Glutamatergic neuron (in vitro differentiated cells): ENCODE measurements at regions not wholly inside any gene's neighbourhood (a gene's known extent, or its start where the extent isn't known, plus 50 kb on each side); places are given as distances from the start of the nearest gene placed in this dataset.

Experiments
- DNase-seq: peaks from one replicate; pipeline ENCODE4 v3.0.0; 2022
- H3K27ac Mint-ChIP-seq: one replicate; pipeline ENCODE4 v1.8.0; 2020; ENCODE audit warnings: mild to moderate bottlenecking, mixed read lengths, inconsistent platforms; ENCODE audit not compliant: unreplicated experiment
- H3K27me3 Mint-ChIP-seq: one replicate; pipeline ENCODE4 v1.8.0; 2020; ENCODE audit warnings: mild to moderate bottlenecking, moderate library complexity, mixed read lengths, inconsistent platforms; ENCODE audit not compliant: unreplicated experiment
- H3K36me3 Mint-ChIP-seq: one replicate; pipeline ENCODE4 v1.8.0; 2020; ENCODE audit warnings: mild to moderate bottlenecking, mixed read lengths, inconsistent platforms; ENCODE audit not compliant: unreplicated experiment
- H3K4me1 Mint-ChIP-seq: one replicate; pipeline ENCODE4 v1.8.0; 2020; ENCODE audit warnings: mild to moderate bottlenecking, low read depth, mixed read lengths, inconsistent platforms; ENCODE audit not compliant: unreplicated experiment
- H3K4me3 Mint-ChIP-seq: one replicate; pipeline ENCODE4 v1.8.0; 2020; ENCODE audit warnings: mild to moderate bottlenecking, mixed read lengths, inconsistent platforms; ENCODE audit not compliant: unreplicated experiment
- H3K9me3 Mint-ChIP-seq: one replicate; pipeline ENCODE4 v1.8.0; 2020; ENCODE audit warnings: mild to moderate bottlenecking, moderate library complexity, mixed read lengths, inconsistent platforms; ENCODE audit not compliant: unreplicated experiment
- TF ChIP-seq, protein P1 (sequence below): fragments of 200-600 bp; sonication (generic); IDR thresholded peaks from one replicate; pipeline ENCODE4 v1.5.0; 2021; ENCODE audit not compliant: partially characterized antibody, unreplicated experiment

DNA sequence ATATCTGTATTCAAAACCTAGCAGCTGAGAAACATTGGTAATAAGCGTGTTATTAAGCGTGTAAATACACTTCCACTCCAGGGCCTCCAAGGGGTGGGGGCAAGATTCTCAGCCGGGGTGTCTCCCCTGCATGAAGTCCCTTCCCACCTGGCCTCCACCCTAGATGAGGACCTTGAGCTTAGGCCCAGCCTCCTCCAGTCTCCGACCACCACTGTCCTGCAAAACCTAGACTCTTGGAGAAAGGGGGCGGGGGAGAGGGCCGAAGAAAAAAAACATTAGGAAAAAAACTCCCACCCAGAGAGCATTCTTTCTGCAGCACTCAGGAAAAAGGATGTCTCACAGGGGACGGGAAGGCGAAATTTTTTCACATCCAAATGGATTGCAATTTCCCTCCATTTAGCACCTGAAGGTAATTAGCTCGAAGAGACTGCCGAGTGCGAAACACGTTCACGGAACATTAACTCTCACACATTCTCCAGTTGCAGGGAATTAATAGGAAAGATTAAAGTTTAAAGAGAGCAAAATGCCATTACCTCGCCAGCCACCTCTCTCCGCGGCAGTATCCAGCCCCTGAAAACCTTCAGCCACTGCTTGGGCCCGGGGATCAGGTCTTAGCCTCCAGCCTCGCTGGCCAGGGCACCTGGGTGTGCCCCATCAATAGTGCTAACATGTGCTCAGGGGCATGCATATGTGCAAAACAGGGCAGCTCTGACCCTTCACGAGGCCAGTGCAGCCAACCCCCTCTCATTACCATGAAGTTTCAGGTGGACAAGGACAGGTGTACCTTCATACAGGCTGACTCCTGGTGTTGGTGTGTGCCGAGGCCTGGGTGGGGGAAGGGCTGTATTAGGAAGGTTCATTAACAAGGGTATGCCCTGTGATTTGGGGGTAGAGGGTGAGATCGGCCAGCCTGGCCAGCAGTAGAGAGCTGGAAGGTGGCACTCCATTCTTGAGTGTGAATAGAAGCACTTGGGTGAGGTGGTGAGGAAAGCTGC lies 77.2 kb downstream of the HIF1AN start:
- no peak overlapping the region for H3K4me3 Mint-ChIP-seq
- no peaks in the 10 kb centered on the region for H3K4me1 Mint-ChIP-seq
- DNase-seq, result no peak
- peaks cover 3% of the 10 kb centered on the region for H3K27me3 Mint-ChIP-seq
- H3K27ac Mint-ChIP-seq, result no peak overlapping the region
- no peaks in the 10 kb centered on the region for H3K36me3 Mint-ChIP-seq
- no peaks in the 10 kb centered on the region for H3K9me3 Mint-ChIP-seq
- TF ChIP-seq, protein P1, sequence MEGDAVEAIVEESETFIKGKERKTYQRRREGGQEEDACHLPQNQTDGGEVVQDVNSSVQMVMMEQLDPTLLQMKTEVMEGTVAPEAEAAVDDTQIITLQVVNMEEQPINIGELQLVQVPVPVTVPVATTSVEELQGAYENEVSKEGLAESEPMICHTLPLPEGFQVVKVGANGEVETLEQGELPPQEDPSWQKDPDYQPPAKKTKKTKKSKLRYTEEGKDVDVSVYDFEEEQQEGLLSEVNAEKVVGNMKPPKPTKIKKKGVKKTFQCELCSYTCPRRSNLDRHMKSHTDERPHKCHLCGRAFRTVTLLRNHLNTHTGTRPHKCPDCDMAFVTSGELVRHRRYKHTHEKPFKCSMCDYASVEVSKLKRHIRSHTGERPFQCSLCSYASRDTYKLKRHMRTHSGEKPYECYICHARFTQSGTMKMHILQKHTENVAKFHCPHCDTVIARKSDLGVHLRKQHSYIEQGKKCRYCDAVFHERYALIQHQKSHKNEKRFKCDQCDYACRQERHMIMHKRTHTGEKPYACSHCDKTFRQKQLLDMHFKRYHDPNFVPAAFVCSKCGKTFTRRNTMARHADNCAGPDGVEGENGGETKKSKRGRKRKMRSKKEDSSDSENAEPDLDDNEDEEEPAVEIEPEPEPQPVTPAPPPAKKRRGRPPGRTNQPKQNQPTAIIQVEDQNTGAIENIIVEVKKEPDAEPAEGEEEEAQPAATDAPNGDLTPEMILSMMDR, result no peak

DNA sequence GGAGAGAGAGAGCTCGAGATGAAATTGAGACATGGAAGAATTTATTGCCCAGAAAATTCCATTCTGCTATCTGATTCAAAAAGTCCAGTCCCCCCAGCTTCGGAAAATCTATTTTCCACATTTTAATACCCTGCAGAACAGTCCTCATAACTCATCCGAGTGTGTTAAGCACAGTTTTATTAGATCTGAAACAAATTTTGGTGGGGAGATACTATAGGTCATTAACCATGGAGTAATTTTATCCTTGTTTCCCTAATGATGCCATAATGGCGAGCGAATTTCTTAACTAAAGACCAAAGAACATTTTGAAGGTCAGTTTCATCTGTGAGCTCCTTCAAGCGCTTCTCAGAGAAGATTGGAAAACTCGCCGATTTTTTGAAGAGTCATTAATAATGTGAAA lies 78.1 kb downstream of the HIF1AN start:
- Mint-ChIP-seq H3K4me3 (no peak overlapping the region), H3K27me3 (peaks cover 5% of the 10 kb centered on the region), H3K27ac (no peak overlapping the region), H3K9me3 (no peaks in the 10 kb centered on the region), H3K36me3 (no peaks in the 10 kb centered on the region), H3K4me1 (no peaks in the 10 kb centered on the region)
- DNase-seq, result no peak
- TF ChIP-seq, protein P1, result no peak

DNA sequence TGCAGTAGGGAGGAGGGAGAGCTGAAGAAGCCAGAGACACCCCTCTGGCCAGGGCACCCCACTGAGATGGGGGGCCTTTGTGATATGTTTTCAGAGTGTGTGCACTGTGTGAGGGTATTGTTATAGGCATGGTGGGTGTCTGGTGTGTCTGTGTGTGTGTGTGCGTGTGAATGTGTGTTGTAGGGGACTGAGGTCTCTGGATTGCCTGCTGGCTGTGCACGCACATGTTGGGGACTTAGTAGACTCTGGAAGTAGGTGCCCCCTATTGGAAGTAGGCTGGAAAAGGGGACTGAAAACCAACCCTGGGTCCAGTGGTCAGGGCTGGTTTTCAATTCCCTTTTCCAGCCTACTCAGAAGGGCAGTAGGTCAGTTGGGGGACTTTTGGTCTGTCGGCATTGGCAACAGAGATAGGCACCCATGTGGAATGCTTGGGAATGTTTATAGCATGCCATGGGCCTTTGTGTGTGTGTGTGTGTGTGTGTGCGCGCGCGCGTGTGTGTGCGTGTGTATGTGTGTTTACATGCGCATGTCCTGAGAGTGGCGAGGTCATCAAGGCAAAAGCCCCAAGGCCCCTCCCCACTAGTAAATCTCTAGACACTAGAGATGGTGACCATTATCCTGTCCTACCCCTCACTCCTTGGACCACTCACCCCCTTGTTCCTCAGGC lies 78.8 kb downstream of the HIF1AN start:
- peaks cover 7% of the 10 kb centered on the region for H3K27me3 Mint-ChIP-seq
- TF ChIP-seq, protein P1, result no peak
- no peak for DNase-seq
- H3K36me3 Mint-ChIP-seq, result peaks cover 4% of the 10 kb centered on the region
- peaks cover 2% of the 10 kb centered on the region for H3K9me3 Mint-ChIP-seq
- H3K27ac Mint-ChIP-seq, result no peak overlapping the region
- H3K4me1 Mint-ChIP-seq, result no peaks in the 10 kb centered on the region
- no peak overlapping the region for H3K4me3 Mint-ChIP-seq

DNA sequence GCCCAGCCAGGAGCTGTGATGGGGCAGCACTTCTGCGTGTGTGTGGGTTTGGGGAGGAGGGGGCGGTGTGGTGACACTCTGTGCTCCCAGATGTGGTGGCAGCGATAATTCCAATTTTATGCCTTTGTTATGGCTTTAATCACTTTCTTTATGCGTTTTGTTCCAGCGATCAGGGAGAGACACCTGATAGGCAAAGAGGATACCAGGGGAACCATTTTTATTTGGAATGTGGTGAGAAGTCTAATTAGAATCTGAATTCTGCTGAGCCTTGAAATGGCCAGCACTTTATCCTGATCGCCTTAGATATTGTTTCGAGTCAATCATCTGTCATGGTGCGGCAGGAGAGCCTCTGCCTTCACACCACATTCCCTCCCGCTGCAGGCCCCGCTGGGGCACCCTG lies 79.5 kb downstream of the HIF1AN start:
- H3K27ac Mint-ChIP-seq, result no peak overlapping the region
- H3K9me3 Mint-ChIP-seq, result peaks cover 2% of the 10 kb centered on the region
- H3K27me3 Mint-ChIP-seq, result peaks cover 7% of the 10 kb centered on the region
- H3K4me1 Mint-ChIP-seq, result no peaks in the 10 kb centered on the region
- peaks cover 4% of the 10 kb centered on the region for H3K36me3 Mint-ChIP-seq
- TF ChIP-seq, protein P1, result no peak
- no peak for DNase-seq
- no peak overlapping the region for H3K4me3 Mint-ChIP-seq

DNA sequence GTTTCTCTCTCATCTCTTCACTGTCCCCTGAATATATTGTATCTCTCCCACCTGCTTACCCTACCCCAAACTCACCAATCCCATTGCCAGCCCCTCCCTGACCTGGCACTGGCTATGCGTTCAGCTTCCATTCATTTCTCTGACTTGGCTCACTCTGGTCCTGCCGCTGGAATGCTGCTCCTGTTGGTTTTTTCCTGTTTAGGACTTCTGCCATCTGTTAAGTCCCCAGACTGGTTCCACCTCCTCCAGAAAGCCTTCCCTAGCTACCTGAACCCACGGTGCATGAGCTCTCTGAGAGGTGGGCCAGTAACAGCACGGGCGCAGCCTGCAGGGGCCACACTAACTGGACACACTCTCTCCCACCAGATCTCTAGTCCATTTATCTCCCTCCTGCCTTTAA lies 80.2 kb downstream of the HIF1AN start:
- peaks cover 4% of the 10 kb centered on the region for H3K36me3 Mint-ChIP-seq
- H3K27me3 Mint-ChIP-seq, result peaks cover 7% of the 10 kb centered on the region
- H3K9me3 Mint-ChIP-seq, result peaks cover 2% of the 10 kb centered on the region
- H3K4me1 Mint-ChIP-seq, result no peaks in the 10 kb centered on the region
- TF ChIP-seq, protein P1, result no peak
- no peak overlapping the region for H3K27ac Mint-ChIP-seq
- DNase-seq, result no peak
- no peak overlapping the region for H3K4me3 Mint-ChIP-seq
